H1 (cell line): ENCODE measurements at regions not wholly inside any gene's neighbourhood (a gene's known extent, or its start where the extent isn't known, plus 50 kb on each side); places are given as distances from the start of the nearest gene placed in this dataset.

Experiments
- CTCF ChIA-PET: fragments of 300-600 bp; sonication (Branson Sonifier 250); formaldehyde crosslinking; loops from one replicate; lab custom pipeline; 2021; ENCODE audit not compliant: partially characterized antibody; lab: Charles Lee
- POLR2A ChIA-PET: fragments of 300-600 bp; sonication (Branson Sonifier 250); formaldehyde crosslinking; loops from one replicate; lab custom pipeline; 2021; ENCODE audit warnings: inconsistent platforms; ENCODE audit not compliant: partially characterized antibody; lab: Charles Lee
- DNase-seq, 2 experiments: peaks; one replicate each; pipeline versions ENCODE4 v3.0.0 to v3.0.0-alpha.2; 2010 to 2022; ENCODE audit warnings: low spot score in 2 of 2, low read depth in 1 of 2, mixed read lengths in 1 of 2
- FAIRE-seq: peaks from 2 replicates; lab custom pipeline; 2011; peaks lifted over from hg19 to GRCh38; lab: Jason Lieb, UNC
- H2AFZ ChIP-seq: 2 replicates; pipeline ENCODE4 v1.8.1; 2012; ENCODE audit warnings: low read length, inconsistent platforms
- H2AK5ac ChIP-seq: 2 replicates; pipeline ENCODE4 v1.6.1; 2013; ENCODE audit warnings: low read depth, low read length
- H2BK120ac ChIP-seq: replicated peaks from 2 replicates; pipeline ENCODE3; 2013; ENCODE audit warnings: low read depth, low read length, inconsistent platforms
- H2BK12ac ChIP-seq: 2 replicates; pipeline ENCODE4 v1.6.1; 2013; ENCODE audit warnings: low read depth, low read length
- H2BK15ac ChIP-seq: 2 replicates; pipeline ENCODE4 v1.6.1; 2013; ENCODE audit warnings: low read length
- H2BK20ac ChIP-seq: 2 replicates; pipeline ENCODE4 v1.6.1; 2013; ENCODE audit warnings: low read length
- H2BK5ac ChIP-seq: 2 replicates; pipeline ENCODE4 v1.6.1; 2013; ENCODE audit warnings: low read depth, low read length
- H3K14ac ChIP-seq: 2 replicates; pipeline ENCODE4 v1.6.1; 2013; ENCODE audit warnings: inconsistent platforms; ENCODE audit not compliant: insufficient read length
- H3K18ac ChIP-seq: 2 replicates; pipeline ENCODE4 v1.6.1; 2013; ENCODE audit warnings: low read length; ENCODE audit errors: extremely low read depth
- H3K23ac ChIP-seq: 2 replicates; pipeline ENCODE4 v1.6.1; 2013; ENCODE audit warnings: inconsistent platforms; ENCODE audit not compliant: insufficient read length
- H3K23me2 ChIP-seq: 2 replicates; pipeline ENCODE4 v1.6.1; 2013; ENCODE audit warnings: low read depth, low read length
- H3K27ac ChIP-seq: 2 replicates; pipeline ENCODE4 v1.6.1; 2011; ENCODE audit warnings: low read depth, low read length, inconsistent platforms
- H3K27me3 ChIP-seq, 4 experiments: replicated peaks in 1 of 4; 1 replicate in 1 of 4; 2 replicates in 3 of 4; pipeline versions ENCODE4 v1.6.1 to v1.8.1; 2011 to 2013; ENCODE audit warnings: low read length in 3 of 4, mild to moderate bottlenecking in 3 of 4, inconsistent platforms in 2 of 4, mixed read lengths in 2 of 4, moderate library complexity in 1 of 4; ENCODE audit not compliant: control insufficient read depth in 3 of 4, insufficient read depth in 3 of 4; ENCODE audit errors: extremely low read depth in 1 of 4
- H3K36me3 ChIP-seq, 4 experiments: 2 replicates each; pipeline versions ENCODE4 v1.6.1 to v1.8.1; 2011 to 2013; ENCODE audit warnings: mild to moderate bottlenecking in 4 of 4, low read length in 3 of 4, moderate library complexity in 2 of 4, control low read depth in 1 of 4, inconsistent platforms in 1 of 4; ENCODE audit not compliant: insufficient read depth in 4 of 4, control insufficient read depth in 2 of 4
- H3K4ac ChIP-seq: replicated peaks from 2 replicates; pipeline ENCODE3; 2013; ENCODE audit warnings: low read length, low read depth, mixed read lengths, inconsistent platforms; ENCODE audit not compliant: insufficient read length
- H3K4me1 ChIP-seq, 4 experiments: replicated peaks in 1 of 4; 1 replicate in 1 of 4; 2 replicates in 3 of 4; pipeline versions ENCODE4 v1.6.1 to v1.8.1; 2011 to 2013; ENCODE audit warnings: low read length in 3 of 4, inconsistent platforms in 2 of 4, mixed read lengths in 1 of 4; ENCODE audit not compliant: insufficient read depth in 4 of 4, control insufficient read depth in 3 of 4
- H3K4me2 ChIP-seq, 2 experiments: 2 replicates each; pipeline versions ENCODE4 v1.6.1 to v1.8.1; 2011 to 2013; ENCODE audit warnings: low read depth in 2 of 2, low read length in 2 of 2, control low read depth in 1 of 2, inconsistent platforms in 1 of 2, mild to moderate bottlenecking in 1 of 2; ENCODE audit not compliant: insufficient read depth in 1 of 2
- H3K4me3 ChIP-seq, 4 experiments: fragments of 200-600, 300-600 bp in 1 of 4; sonication (generic), shearing (Covaris generic), sonication (Bioruptor Twin) in 1 of 4; 2 replicates each; pipeline versions ENCODE4 v1.5.1 to v1.8.1; 2011 to 2016; ENCODE audit warnings: low read length in 4 of 4, low read depth in 3 of 4, control low read depth in 2 of 4, inconsistent platforms in 2 of 4, mild to moderate bottlenecking in 2 of 4, mixed read lengths in 1 of 4, moderate library complexity in 1 of 4; ENCODE audit not compliant: insufficient read depth in 2 of 4; ENCODE audit errors: extremely low read depth in 1 of 4
- H3K56ac ChIP-seq: replicated peaks from 2 replicates; pipeline ENCODE3; 2013; ENCODE audit warnings: low read depth, mild to moderate bottlenecking, mixed read lengths, low read length, inconsistent platforms; ENCODE audit not compliant: insufficient read length
- H3K79me1 ChIP-seq: 2 replicates; pipeline ENCODE4 v1.6.1; 2013; ENCODE audit warnings: low read depth, low read length, control low read depth
- H3K79me2 ChIP-seq, 2 experiments: 2 replicates each; pipeline versions ENCODE4 v1.6.1 to v1.8.1; 2012 to 2013; ENCODE audit warnings: low read length in 2 of 2, mild to moderate bottlenecking in 2 of 2, inconsistent platforms in 1 of 2; ENCODE audit not compliant: insufficient read depth in 2 of 2, control insufficient read depth in 1 of 2
- H3K9ac ChIP-seq, 4 experiments: replicated peaks in 1 of 4; 1 replicate in 1 of 4; 2 replicates in 3 of 4; pipeline versions ENCODE4 v1.6.1 to v1.8.1; 2011 to 2013; ENCODE audit warnings: low read depth in 3 of 4, low read length in 3 of 4, control low read depth in 2 of 4, mild to moderate bottlenecking in 2 of 4, moderate library complexity in 2 of 4, inconsistent platforms in 1 of 4; ENCODE audit errors: extremely low read depth in 1 of 4
- H3K9me3 ChIP-seq, 2 experiments: 2 replicates each; pipeline versions ENCODE4 v1.6.1 to v1.8.1; 2012 to 2013; ENCODE audit warnings: mild to moderate bottlenecking in 2 of 2, moderate library complexity in 2 of 2, control low read depth in 1 of 2, inconsistent platforms in 1 of 2, low read depth in 1 of 2, low read length in 1 of 2, mixed read lengths in 1 of 2; ENCODE audit not compliant: insufficient read depth in 2 of 2
- H4K20me1 ChIP-seq, 2 experiments: replicated peaks in 1 of 2; 2 replicates each; pipeline versions ENCODE3 to v1.8.1; 2011 to 2013; ENCODE audit warnings: inconsistent platforms in 2 of 2, low read length in 2 of 2, mild to moderate bottlenecking in 1 of 2; ENCODE audit not compliant: insufficient read depth in 2 of 2, control insufficient read depth in 1 of 2
- H4K5ac ChIP-seq: 2 replicates; pipeline ENCODE4 v1.6.1; 2013; ENCODE audit warnings: low read length, low read depth, mixed read lengths, inconsistent platforms; ENCODE audit not compliant: insufficient read length
- H4K8ac ChIP-seq: 2 replicates; pipeline ENCODE4 v1.8.0; 2013; ENCODE audit warnings: mild to moderate bottlenecking, moderate library complexity, low read length, inconsistent platforms; ENCODE audit not compliant: insufficient read depth; ENCODE audit errors: extremely low read depth
- H4K91ac ChIP-seq: replicated peaks from 2 replicates; pipeline ENCODE3; 2013; ENCODE audit warnings: low read length, mixed read lengths, inconsistent platforms; ENCODE audit not compliant: insufficient read length
- CEBPB ChIP-seq: IDR thresholded peaks from 2 replicates; pipeline ENCODE4 v1.6.1; 2012; ENCODE audit warnings: low read depth, low read length
- EP300 ChIP-seq, 2 experiments: IDR thresholded peaks; 1 replicate in 1 of 2; 2 replicates in 1 of 2; pipeline ENCODE4 v1.6.1; 2011 to 2012; ENCODE audit warnings: low read depth in 2 of 2, low read length in 2 of 2, mild to moderate bottlenecking in 2 of 2, borderline replicate concordance in 1 of 2, inconsistent platforms in 1 of 2, moderate library complexity in 1 of 2
- POLR2AphosphoS5 ChIP-seq: IDR thresholded peaks from 2 replicates; pipeline ENCODE4 v1.6.1; 2011; ENCODE audit warnings: low read depth, low read length
- RXRA ChIP-seq: IDR thresholded peaks from 2 replicates; pipeline ENCODE4 v1.6.1; 2011; ENCODE audit warnings: low read depth, mild to moderate bottlenecking, low read length, moderate library complexity; ENCODE audit not compliant: insufficient read depth
- SP4 ChIP-seq: IDR thresholded peaks from 2 replicates; pipeline ENCODE4 v1.6.1; 2012; ENCODE audit warnings: low read length, inconsistent platforms
- WGBS, 2 experiments: shearing (Covaris generic) in 1 of 2; methylation state at CpG; one replicate each; pipeline versions ENCODE4 v1.1.6 to v1.1.7; 2013 to 2015; ENCODE audit warnings: low lambda C conversion rate in 2 of 2, mixed read lengths in 2 of 2, inconsistent platforms in 1 of 2, low coverage in 1 of 2, missing lambda C conversion rate in 1 of 2; ENCODE audit not compliant: insufficient replicate concordance in 2 of 2, insufficient coverage in 1 of 2, insufficient read length in 1 of 2; ENCODE audit errors: extremely low coverage in 1 of 2, missing lambda C conversion rate in 1 of 2; 5-methylcytosine and 5-hydroxymethylcytosine counted together

- WGBS, 2 experiments, result 94% methylated on average over 2 of the region's 2 CpGs; no CpG with 5 or more reads in 1 of the 2 experiments
- no peak overlapping the region for H3K18ac ChIP-seq
- DNase-seq, result no peak
Measured at GRCh38 chr1:194693244-194693643, 1506.8 kb upstream of the B3GALT2 start.

More at GRCh38 chr1:194693244-194693643, 1506.8 kb upstream of the B3GALT2 start:
- Histone ChIP-seq H3K79me1 (no peaks in the 10 kb centered on the region), H4K91ac (no peak overlapping the region), H4K5ac (no peak overlapping the region), H3K9ac (no peak overlapping the region), H3K4me3 (no peak overlapping the region), H3K56ac (no peak overlapping the region), H4K20me1 (no peaks in the 10 kb centered on the region), H3K23me2 (no peaks in the 10 kb centered on the region), H4K8ac (no peak overlapping the region), H3K4me2 (no peak overlapping the region), H2AK5ac (no peak overlapping the region), H3K23ac (no peak overlapping the region), H2BK15ac (no peak overlapping the region), H3K79me2 (no peaks in the 10 kb centered on the region), H2BK5ac (no peak overlapping the region), H2BK120ac (no peak overlapping the region), H3K4ac (no peak overlapping the region), H2BK12ac (no peak overlapping the region), H2AFZ (no peak overlapping the region), H3K14ac (no peak overlapping the region), H3K27me3 (no peaks in the 10 kb centered on the region), H2BK20ac (no peak overlapping the region), H3K36me3 (no peaks in the 10 kb centered on the region), H3K4me1 (no peaks in the 10 kb centered on the region), H3K27ac (no peak overlapping the region), H3K9me3 (no peaks in the 10 kb centered on the region)
- CTCF ChIA-PET, result no interaction called here
- TF ChIP-seq EP300 (IDR thresholded peaks at IDR 0.05; ENCODE audit: borderline replicate concordance in 1 of 2, low read depth in 2 of 2, low read length in 2 of 2) (no peak), POLR2AphosphoS5 (no peak), RXRA (no peak), CEBPB (peak; percentile 9; the same call in 1 of the 2 replicates), SP4 (no peak)
- POLR2A ChIA-PET, result no interaction called here
- FAIRE-seq, result no peak
